ENCODE measurements at regions not wholly inside any gene's neighbourhood (a gene's known extent, or its start where the extent isn't known, plus 50 kb on each side); places are given as distances from the start of the nearest gene placed in this dataset.

DNA sequence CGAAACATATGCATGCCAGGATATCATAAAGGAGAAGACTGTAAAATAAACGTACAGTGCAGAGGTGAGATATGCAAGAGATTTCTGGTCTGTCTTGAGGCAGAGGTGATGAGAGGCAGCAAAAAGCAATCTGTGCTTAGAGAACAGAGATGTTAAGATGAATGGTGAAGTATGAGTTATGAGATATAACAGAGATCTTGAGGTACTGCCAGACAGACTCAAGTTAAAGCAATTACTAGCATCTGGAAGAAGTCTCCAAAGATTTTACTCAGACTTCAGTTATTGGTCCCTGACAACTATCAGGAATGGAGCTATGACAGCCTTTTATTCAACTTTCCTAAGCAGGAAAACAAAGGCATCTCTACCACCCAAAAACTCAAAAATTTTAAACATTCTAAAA, 122.8 kb upstream of the DST start:
- Histone ChIP-seq H3K4me1 (ENCODE audit: control insufficient read depth in 2 of 2, insufficient read depth in 2 of 2, low read length in 2 of 2) (no peaks in the 10 kb centered on the region), H3K9ac (ENCODE audit: low read depth in 1 of 2, low read length in 2 of 2) (no peak overlapping the region), H3K36me3 (ENCODE audit: control insufficient read depth in 2 of 2, insufficient read depth in 2 of 2, low read length in 2 of 2) (no peaks in the 10 kb centered on the region), H3K27ac (ENCODE audit: low read depth in 2 of 2, low read length in 2 of 2) (no peak overlapping the region), H3K27me3 (ENCODE audit: control insufficient read depth in 2 of 2, insufficient read depth in 2 of 2, low read length in 2 of 2) (no peaks in the 10 kb centered on the region), H3K4me3 (ENCODE audit: low read length in 2 of 2) (no peak overlapping the region), H3K9me3 (ENCODE audit: control insufficient read depth in 2 of 2, low read length in 2 of 2) (no peaks in the 10 kb centered on the region)

GRCh38 chr6:56764081-56764566, 121.4 kb upstream of the DST start:
- H3K4me1 ChIP-seq (ENCODE audit: control insufficient read depth in 2 of 2, insufficient read depth in 2 of 2, low read length in 2 of 2), result no peaks in the 10 kb centered on the region
- H3K27me3 ChIP-seq (ENCODE audit: control insufficient read depth in 2 of 2, insufficient read depth in 2 of 2, low read length in 2 of 2), result no peaks in the 10 kb centered on the region
- no peak overlapping the region for H3K27ac ChIP-seq (ENCODE audit: low read depth in 2 of 2, low read length in 2 of 2)
- H3K4me3 ChIP-seq (ENCODE audit: low read length in 2 of 2), result no peak overlapping the region
- H3K9ac ChIP-seq (ENCODE audit: low read depth in 1 of 2, low read length in 2 of 2), result no peak overlapping the region
- no peaks in the 10 kb centered on the region for H3K9me3 ChIP-seq (ENCODE audit: control insufficient read depth in 2 of 2, low read length in 2 of 2)
- H3K36me3 ChIP-seq (ENCODE audit: control insufficient read depth in 2 of 2, insufficient read depth in 2 of 2, low read length in 2 of 2), result no peaks in the 10 kb centered on the region

DNA sequence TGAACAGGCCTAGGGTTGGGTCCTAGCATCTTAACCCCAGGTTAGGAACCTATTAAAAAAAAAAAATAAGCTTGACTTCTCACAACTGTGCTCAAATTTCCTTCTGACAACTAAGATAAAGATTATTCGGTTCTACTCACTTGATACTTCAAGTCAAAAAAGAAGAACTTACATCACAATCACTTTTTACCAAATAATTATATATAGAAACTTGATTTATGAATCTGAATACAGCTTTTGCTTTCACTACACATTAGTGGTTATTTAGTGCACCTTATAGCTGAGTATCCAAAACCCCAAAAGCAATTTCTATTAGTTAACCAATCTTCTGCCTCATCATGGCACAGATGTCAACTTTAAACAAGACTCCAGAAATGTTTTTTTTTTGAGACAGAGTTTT, 119.0 kb upstream of the DST start:
- H3K36me3 ChIP-seq (ENCODE audit: control insufficient read depth in 2 of 2, insufficient read depth in 2 of 2, low read length in 2 of 2), result no peaks in the 10 kb centered on the region
- H3K4me1 ChIP-seq (ENCODE audit: control insufficient read depth in 2 of 2, insufficient read depth in 2 of 2, low read length in 2 of 2), result no peaks in the 10 kb centered on the region
- no peak overlapping the region for H3K4me3 ChIP-seq (ENCODE audit: low read length in 2 of 2)
- no peak overlapping the region for H3K9ac ChIP-seq (ENCODE audit: low read depth in 1 of 2, low read length in 2 of 2)
- no peaks in the 10 kb centered on the region for H3K9me3 ChIP-seq (ENCODE audit: control insufficient read depth in 2 of 2, low read length in 2 of 2)
- H3K27ac ChIP-seq (ENCODE audit: low read depth in 2 of 2, low read length in 2 of 2), result no peak overlapping the region
- no peaks in the 10 kb centered on the region for H3K27me3 ChIP-seq (ENCODE audit: control insufficient read depth in 2 of 2, insufficient read depth in 2 of 2, low read length in 2 of 2)

- Histone ChIP-seq H3K36me3 (ENCODE audit: control insufficient read depth in 2 of 2, insufficient read depth in 2 of 2, low read length in 2 of 2) (no peaks in the 10 kb centered on the region), H3K27me3 (ENCODE audit: control insufficient read depth in 2 of 2, insufficient read depth in 2 of 2, low read length in 2 of 2) (no peaks in the 10 kb centered on the region), H3K27ac (ENCODE audit: low read depth in 2 of 2, low read length in 2 of 2) (no peak overlapping the region), H3K9me3 (ENCODE audit: control insufficient read depth in 2 of 2, low read length in 2 of 2) (no peaks in the 10 kb centered on the region), H3K4me1 (ENCODE audit: control insufficient read depth in 2 of 2, insufficient read depth in 2 of 2, low read length in 2 of 2) (peaks cover 6 to 7% of the 10 kb centered on the region in 2 donors), H3K9ac (ENCODE audit: low read depth in 1 of 2, low read length in 2 of 2) (no peak overlapping the region), H3K4me3 (ENCODE audit: low read length in 2 of 2) (no peak overlapping the region)
Observed at GRCh38 chr6:56760842-56761241, 118.2 kb upstream of the DST start.

- H3K27ac ChIP-seq (ENCODE audit: low read depth in 2 of 2, low read length in 2 of 2), result no peak overlapping the region
- no peaks in the 10 kb centered on the region for H3K36me3 ChIP-seq (ENCODE audit: control insufficient read depth in 2 of 2, insufficient read depth in 2 of 2, low read length in 2 of 2)
- H3K4me3 ChIP-seq (ENCODE audit: low read length in 2 of 2), result no peak overlapping the region
- no peaks in the 10 kb centered on the region for H3K27me3 ChIP-seq (ENCODE audit: control insufficient read depth in 2 of 2, insufficient read depth in 2 of 2, low read length in 2 of 2)
- H3K4me1 ChIP-seq (ENCODE audit: control insufficient read depth in 2 of 2, insufficient read depth in 2 of 2, low read length in 2 of 2), result peaks cover 7 to 9% of the 10 kb centered on the region in 2 donors
- no peak overlapping the region for H3K9ac ChIP-seq (ENCODE audit: low read depth in 1 of 2, low read length in 2 of 2)
- no peaks in the 10 kb centered on the region for H3K9me3 ChIP-seq (ENCODE audit: control insufficient read depth in 2 of 2, low read length in 2 of 2)
Observed at GRCh38 chr6:56759521-56759920, 116.8 kb upstream of the DST start.

DNA sequence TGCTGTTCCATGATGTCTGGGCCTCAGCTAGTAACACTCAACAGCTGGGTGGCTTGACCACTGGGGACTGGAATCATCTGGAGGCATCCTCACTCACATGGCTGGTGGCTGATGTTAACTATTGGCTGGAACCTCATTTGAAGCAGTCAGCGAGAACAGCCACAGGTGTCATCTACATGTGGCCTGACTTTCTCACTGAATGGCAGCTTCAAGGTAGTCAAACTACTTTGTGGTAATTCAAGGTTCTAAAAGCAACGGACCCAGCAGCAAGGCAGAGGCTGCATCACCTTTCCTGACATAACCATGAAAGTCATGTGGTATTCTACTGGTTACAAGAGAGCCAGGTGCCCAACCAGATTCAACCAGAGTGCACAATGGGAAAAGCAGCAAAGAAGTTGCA, 115.9 kb upstream of the DST start:
- Histone ChIP-seq H3K9ac (ENCODE audit: low read depth in 1 of 2, low read length in 2 of 2) (no peak overlapping the region), H3K36me3 (ENCODE audit: control insufficient read depth in 2 of 2, insufficient read depth in 2 of 2, low read length in 2 of 2) (no peaks in the 10 kb centered on the region), H3K27ac (ENCODE audit: low read depth in 2 of 2, low read length in 2 of 2) (no peak overlapping the region), H3K4me3 (ENCODE audit: low read length in 2 of 2) (no peak overlapping the region), H3K27me3 (ENCODE audit: control insufficient read depth in 2 of 2, insufficient read depth in 2 of 2, low read length in 2 of 2) (no peaks in the 10 kb centered on the region), H3K4me1 (ENCODE audit: control insufficient read depth in 2 of 2, insufficient read depth in 2 of 2, low read length in 2 of 2) (peaks cover 7 to 9% of the 10 kb centered on the region in 2 donors), H3K9me3 (ENCODE audit: control insufficient read depth in 2 of 2, low read length in 2 of 2) (no peaks in the 10 kb centered on the region)

- H3K36me3 ChIP-seq (ENCODE audit: control insufficient read depth in 2 of 2, insufficient read depth in 2 of 2, low read length in 2 of 2), result no peaks in the 10 kb centered on the region
- H3K4me1 ChIP-seq (ENCODE audit: control insufficient read depth in 2 of 2, insufficient read depth in 2 of 2, low read length in 2 of 2), result peaks cover 7 to 9% of the 10 kb centered on the region in 2 donors
- H3K4me3 ChIP-seq (ENCODE audit: low read length in 2 of 2), result no peak overlapping the region
- no peak overlapping the region for H3K9ac ChIP-seq (ENCODE audit: low read depth in 1 of 2, low read length in 2 of 2)
- no peaks in the 10 kb centered on the region for H3K9me3 ChIP-seq (ENCODE audit: control insufficient read depth in 2 of 2, low read length in 2 of 2)
- H3K27me3 ChIP-seq (ENCODE audit: control insufficient read depth in 2 of 2, insufficient read depth in 2 of 2, low read length in 2 of 2), result no peaks in the 10 kb centered on the region
- no peak overlapping the region for H3K27ac ChIP-seq (ENCODE audit: low read depth in 2 of 2, low read length in 2 of 2)
Observed at GRCh38 chr6:56758120-56758519, 115.4 kb upstream of the DST start.

- H3K9ac ChIP-seq (ENCODE audit: low read depth in 1 of 2, low read length in 2 of 2), result no peak overlapping the region
- no peaks in the 10 kb centered on the region for H3K9me3 ChIP-seq (ENCODE audit: control insufficient read depth in 2 of 2, low read length in 2 of 2)
- no peak overlapping the region for H3K27ac ChIP-seq (ENCODE audit: low read depth in 2 of 2, low read length in 2 of 2)
- no peaks in the 10 kb centered on the region for H3K36me3 ChIP-seq (ENCODE audit: control insufficient read depth in 2 of 2, insufficient read depth in 2 of 2, low read length in 2 of 2)
- H3K4me1 ChIP-seq (ENCODE audit: control insufficient read depth in 2 of 2, insufficient read depth in 2 of 2, low read length in 2 of 2), result peaks cover 7 to 9% of the 10 kb centered on the region in 2 donors
- H3K27me3 ChIP-seq (ENCODE audit: control insufficient read depth in 2 of 2, insufficient read depth in 2 of 2, low read length in 2 of 2), result no peaks in the 10 kb centered on the region
- no peak overlapping the region for H3K4me3 ChIP-seq (ENCODE audit: low read length in 2 of 2)
Observed at GRCh38 chr6:56757588-56757984, 114.9 kb upstream of the DST start.

DNA sequence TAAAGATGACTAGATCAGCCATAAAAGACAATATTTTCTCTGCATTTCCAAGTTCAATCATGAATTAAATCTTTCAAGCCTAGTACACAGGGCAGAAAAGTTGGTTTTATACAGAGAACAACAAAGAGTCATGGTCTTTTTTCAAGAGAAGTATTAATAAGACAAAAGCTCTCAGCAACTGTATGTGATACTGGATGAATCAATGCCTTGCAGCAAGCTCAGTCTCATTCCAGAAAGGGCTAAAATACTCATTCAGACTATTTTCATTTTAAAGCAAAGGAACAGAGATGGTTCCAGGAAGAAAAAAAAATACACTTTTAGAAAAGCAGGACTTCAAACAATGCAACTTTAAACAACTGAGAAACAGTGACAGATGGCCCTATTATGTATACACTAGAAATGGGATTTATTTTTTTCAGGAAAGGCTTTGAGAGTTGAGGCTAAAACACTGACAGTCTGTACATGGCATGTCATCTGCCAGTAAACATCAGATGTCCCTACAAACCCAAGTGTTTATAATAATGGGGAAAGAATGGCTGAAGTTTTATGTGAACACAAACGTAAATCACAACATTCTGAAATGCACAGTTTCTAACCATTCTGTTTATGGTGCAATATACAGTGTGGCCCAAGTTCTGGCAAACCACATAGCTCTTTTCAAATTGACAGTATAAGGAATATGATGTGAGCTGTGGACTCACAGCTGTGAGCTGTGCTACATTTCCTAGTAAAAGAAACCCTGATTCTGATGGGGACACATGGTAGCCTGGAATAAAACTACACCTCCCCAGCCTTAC, 114.3 kb upstream of the DST start:
- no peak overlapping the region for H3K9ac ChIP-seq (ENCODE audit: low read depth in 1 of 2, low read length in 2 of 2)
- H3K27ac ChIP-seq (ENCODE audit: low read depth in 2 of 2, low read length in 2 of 2), result no peak overlapping the region
- no peaks in the 10 kb centered on the region for H3K27me3 ChIP-seq (ENCODE audit: control insufficient read depth in 2 of 2, insufficient read depth in 2 of 2, low read length in 2 of 2)
- H3K36me3 ChIP-seq (ENCODE audit: control insufficient read depth in 2 of 2, insufficient read depth in 2 of 2, low read length in 2 of 2), result no peaks in the 10 kb centered on the region
- H3K4me1 ChIP-seq (ENCODE audit: control insufficient read depth in 2 of 2, insufficient read depth in 2 of 2, low read length in 2 of 2), result peaks cover 7 to 9% of the 10 kb centered on the region in 2 donors
- no peaks in the 10 kb centered on the region for H3K9me3 ChIP-seq (ENCODE audit: control insufficient read depth in 2 of 2, low read length in 2 of 2)
- H3K4me3 ChIP-seq (ENCODE audit: low read length in 2 of 2), result no peak overlapping the region

DNA sequence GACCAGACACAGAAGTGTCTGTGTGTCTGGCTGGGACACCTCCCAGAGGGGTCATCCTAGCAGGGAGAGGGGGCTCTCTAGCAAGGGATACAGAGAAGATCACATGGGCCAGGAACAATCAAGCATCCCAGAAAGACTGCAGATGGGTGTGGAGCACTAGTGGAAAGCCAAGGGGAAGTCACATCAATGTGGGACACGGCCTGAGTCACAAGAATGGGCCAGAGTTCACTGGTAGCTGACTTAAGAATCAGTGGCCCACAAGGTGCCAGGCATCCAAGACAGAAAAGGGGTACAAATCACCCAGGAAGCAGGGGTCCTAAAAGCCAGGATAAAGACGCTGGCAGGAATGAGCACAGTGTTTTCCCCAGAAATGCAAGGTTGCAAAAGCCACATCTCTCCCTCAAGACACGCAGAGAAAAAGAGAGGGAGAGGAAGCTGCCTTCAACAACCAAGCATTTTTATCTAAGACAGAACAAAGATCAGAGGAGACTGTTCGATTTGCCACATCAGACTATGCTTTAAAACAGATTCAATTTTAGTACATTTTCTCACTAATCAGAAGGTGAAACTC, 113.6 kb upstream of the DST start:
- H3K27me3 ChIP-seq (ENCODE audit: control insufficient read depth in 2 of 2, insufficient read depth in 2 of 2, low read length in 2 of 2), result no peaks in the 10 kb centered on the region
- peaks cover 7 to 9% of the 10 kb centered on the region in 2 donors for H3K4me1 ChIP-seq (ENCODE audit: control insufficient read depth in 2 of 2, insufficient read depth in 2 of 2, low read length in 2 of 2)
- H3K9me3 ChIP-seq (ENCODE audit: control insufficient read depth in 2 of 2, low read length in 2 of 2), result no peaks in the 10 kb centered on the region
- H3K4me3 ChIP-seq (ENCODE audit: low read length in 2 of 2), result no peak overlapping the region
- no peaks in the 10 kb centered on the region for H3K36me3 ChIP-seq (ENCODE audit: control insufficient read depth in 2 of 2, insufficient read depth in 2 of 2, low read length in 2 of 2)
- no peak overlapping the region for H3K9ac ChIP-seq (ENCODE audit: low read depth in 1 of 2, low read length in 2 of 2)
- H3K27ac ChIP-seq (ENCODE audit: low read depth in 2 of 2, low read length in 2 of 2), result no peak overlapping the region
